AG04449 (cell line): ENCODE measurements at regions not wholly inside any gene's neighbourhood (a gene's known extent, or its start where the extent isn't known, plus 50 kb on each side); places are given as distances from the start of the nearest gene placed in this dataset.

ENCODE experiments used
- CTCF ChIA-PET: fragments of 350-600 bp; formaldehyde crosslinking; extraction: SDS; loops from one replicate; lab custom pipeline; 2021; ENCODE audit warnings: antibody characterized with exemption; lab: Yijun Ruan, JAX
- POLR2A ChIA-PET: fragments of 400-600, 350-600 bp; formaldehyde crosslinking; extraction: SDS; loops from one replicate; lab custom pipeline; 2020; ENCODE audit warnings: antibody characterized with exemption, inconsistent platforms; lab: Yijun Ruan, JAX
- DNase-seq: peaks from one replicate; pipeline ENCODE4 v3.0.0-alpha.2; 2010; ENCODE audit warnings: low read depth, low spot score
- H3K4me3 ChIP-seq: 2 replicates; pipeline ENCODE4 v1.5.1; 2011; ENCODE audit warnings: low read depth, mild to moderate bottlenecking, control low read depth, low read length
- CTCF ChIP-seq: IDR thresholded peaks from one replicate; pipeline ENCODE4 v1.5.1; 2011; ENCODE audit warnings: mild to moderate bottlenecking, moderate library complexity, low read length, control low read depth, inconsistent platforms; ENCODE audit not compliant: insufficient read depth; ENCODE audit errors: missing control alignments

- TF ChIP-seq CTCF = no peak
- no peak for DNase-seq
- CTCF ChIA-PET = interaction anchor here (1.0 to 8.1 kb wide), 4 partner anchors 11 to 38 kb away, joined by 3 to 41 read pairs (median 6); no protein-coding TSS in a partner anchor
- POLR2A ChIA-PET = no interaction called here
- H3K4me3 ChIP-seq = no peak overlapping the region
Observed at GRCh38 chr17:37802712-37803416, 58.0 kb upstream of the HNF1B start.

GRCh38 chr17:37802061-37802595 is 57.3 kb upstream of the HNF1B start:
- ChIA-PET CTCF (interaction anchor here (1.0 to 8.1 kb wide), 3 partner anchors 10 to 32 kb away, joined by 3 to 41 read pairs (median 9); no protein-coding TSS in a partner anchor), POLR2A (no interaction called here)
- no peak overlapping the region for H3K4me3 ChIP-seq
- no peak for DNase-seq
- TF ChIP-seq CTCF = no peak

- H3K4me3 ChIP-seq = no peak overlapping the region
- no peak for DNase-seq
- POLR2A ChIA-PET = no interaction called here
- TF ChIP-seq CTCF = no peak
- CTCF ChIA-PET = interaction anchor here (1.0 to 8.1 kb wide), 4 partner anchors 10 to 151 kb away, joined by 3 to 41 read pairs (median 11); no protein-coding TSS in a partner anchor
Observed at GRCh38 chr17:37801171-37801570, 56.3 kb upstream of the HNF1B start.

GRCh38 chr17:37797206-37797605 is 52.3 kb upstream of the HNF1B start:
- no peak overlapping the region for H3K4me3 ChIP-seq
- ChIA-PET CTCF (interaction anchor here (1.4 to 2.8 kb wide), 2 partner anchors 27 to 147 kb away, joined by 3 to 12 read pairs; no protein-coding TSS in a partner anchor), POLR2A (no interaction called here)
- no peak for DNase-seq
- TF ChIP-seq CTCF = no peak

GRCh38 chr17:37796076-37796475 is 51.2 kb upstream of the HNF1B start:
- POLR2A ChIA-PET = no interaction called here
- CTCF ChIA-PET = interaction anchor here (0.8 to 2.8 kb wide), 5 partner anchors 9 to 146 kb away, joined by 3 to 12 read pairs (median 5); no protein-coding TSS in a partner anchor
- DNase-seq = no peak
- TF ChIP-seq CTCF = no peak
- no peak overlapping the region for H3K4me3 ChIP-seq
